ENCODE measurements at regions not wholly inside any gene's neighbourhood (a gene's known extent, or its start where the extent isn't known, plus 50 kb on each side); places are given as distances from the start of the nearest gene placed in this dataset.

DNA sequence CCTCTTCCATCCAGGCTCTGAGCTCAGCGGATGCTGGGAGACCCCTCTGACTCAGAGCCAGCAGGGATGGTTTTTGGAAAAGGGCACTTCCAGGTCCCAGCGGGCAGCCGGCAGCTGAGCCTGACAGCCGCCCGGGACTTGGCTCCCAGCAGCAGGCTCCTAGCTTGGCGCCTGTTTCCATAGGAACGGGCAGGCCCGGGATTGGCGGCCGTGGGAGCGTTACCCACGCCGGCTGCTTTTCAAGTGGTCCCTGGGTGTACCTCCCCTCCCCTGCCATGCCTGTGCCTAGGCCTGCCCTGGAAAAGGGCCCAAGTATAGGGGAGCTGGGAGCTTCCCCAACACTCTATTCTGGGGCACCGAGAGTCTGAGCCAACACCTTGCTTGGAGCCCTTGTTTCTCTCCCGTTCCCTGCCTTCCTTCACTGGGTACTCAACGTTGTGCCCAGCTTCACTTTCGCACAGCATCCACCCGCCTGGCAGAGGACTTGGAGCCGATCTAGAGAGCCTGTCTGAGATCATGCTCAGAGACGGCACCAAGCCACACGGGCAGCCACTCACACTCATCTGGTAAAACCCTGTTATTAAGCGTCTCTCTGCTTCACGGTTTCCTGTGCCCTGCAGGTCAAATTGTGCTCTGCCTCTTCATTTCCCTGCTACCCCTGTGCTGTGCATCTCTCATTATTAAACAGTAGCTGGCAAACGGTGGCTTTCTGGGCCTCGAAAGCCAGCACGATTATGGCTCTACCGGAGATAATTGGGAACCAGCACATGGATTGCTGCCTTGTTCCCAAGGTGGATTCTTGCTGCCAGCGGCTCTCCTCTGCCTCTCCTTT, 521.5 kb downstream of the BCOR start:
- DNase-seq (ENCODE audit: extremely low read depth in 1 of 2, low read depth in 1 of 2): no peak

- DNase-seq (ENCODE audit: extremely low read depth in 1 of 2, low read depth in 1 of 2): no peak
Observed at GRCh38 chrX:39577206-39577984, 520.4 kb downstream of the BCOR start.

GRCh38 chrX:39577985-39578869, 519.5 kb downstream of the BCOR start:
- DNase-seq (ENCODE audit: extremely low read depth in 1 of 2, low read depth in 1 of 2): peak; percentile 29 to 65

GRCh38 chrX:39580043-39580442, 517.7 kb downstream of the BCOR start:
- DNase-seq (ENCODE audit: extremely low read depth in 1 of 2, low read depth in 1 of 2): no peak

DNA sequence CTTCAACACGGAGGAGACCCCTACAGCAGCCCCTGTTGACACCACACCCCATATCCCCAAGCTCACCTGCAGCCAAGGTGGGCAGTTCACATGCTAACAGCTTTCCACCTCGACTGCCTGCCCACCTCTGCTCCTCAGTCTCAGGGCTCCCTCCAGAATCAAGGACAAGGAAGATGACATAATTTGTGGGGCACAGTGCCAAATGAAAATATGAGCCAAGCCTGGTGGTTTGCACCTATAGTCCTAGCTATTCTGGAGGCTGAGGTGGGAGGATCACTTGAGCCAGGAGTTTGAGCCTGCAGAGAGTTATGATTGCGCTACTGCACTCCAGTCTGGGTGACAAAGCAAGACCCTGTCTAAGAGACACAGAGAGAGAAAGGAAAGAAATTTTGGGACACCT, 516.3 kb downstream of the BCOR start:
- DNase-seq (ENCODE audit: extremely low read depth in 1 of 2, low read depth in 1 of 2): no peak

DNA sequence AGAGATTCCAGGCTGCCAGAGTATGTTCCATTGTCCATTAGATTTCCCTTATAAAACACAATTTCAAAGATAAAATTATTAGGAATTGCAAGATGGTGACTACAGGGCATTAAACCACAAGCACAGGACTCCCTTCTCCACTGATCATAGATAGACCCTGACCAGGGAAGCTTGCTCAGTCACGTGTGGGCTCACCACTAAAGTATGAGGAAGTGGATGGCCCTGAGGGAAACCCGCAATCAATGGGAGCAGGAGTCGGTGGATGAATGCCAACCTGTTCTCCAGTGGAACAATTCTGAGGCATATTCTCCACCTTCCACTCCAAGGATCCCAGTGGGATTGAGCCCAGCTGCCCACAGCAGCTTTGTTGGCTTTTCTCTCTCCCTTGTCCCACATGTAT, 515.7 kb downstream of the BCOR start:
- no peak for DNase-seq (ENCODE audit: extremely low read depth in 1 of 2, low read depth in 1 of 2)

- DNase-seq (ENCODE audit: extremely low read depth in 1 of 2, low read depth in 1 of 2): no peak
Observed at GRCh38 chrX:39582976-39583375, 514.8 kb downstream of the BCOR start.

DNA sequence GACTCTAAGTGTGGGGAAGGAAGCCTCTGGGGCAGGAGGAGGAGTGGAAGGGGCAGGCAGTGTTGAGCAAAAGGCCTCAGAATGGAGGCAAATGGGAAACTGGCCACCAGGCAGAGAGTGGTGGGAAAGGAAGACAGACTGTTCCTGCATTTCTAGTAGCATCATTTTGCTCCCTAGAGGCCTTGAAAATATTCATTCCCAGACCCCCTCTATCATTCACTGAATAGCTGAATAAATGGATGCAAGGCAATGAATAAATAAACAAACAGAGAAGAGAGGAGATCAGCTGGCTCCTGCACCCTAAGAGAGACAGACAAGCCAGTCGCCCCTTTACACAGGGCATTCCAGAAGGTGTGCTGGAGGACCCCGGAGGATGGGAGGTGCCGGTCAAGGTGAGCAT, 511.9 kb downstream of the BCOR start:
- DNase-seq (ENCODE audit: extremely low read depth in 1 of 2, low read depth in 1 of 2): no peak

DNA sequence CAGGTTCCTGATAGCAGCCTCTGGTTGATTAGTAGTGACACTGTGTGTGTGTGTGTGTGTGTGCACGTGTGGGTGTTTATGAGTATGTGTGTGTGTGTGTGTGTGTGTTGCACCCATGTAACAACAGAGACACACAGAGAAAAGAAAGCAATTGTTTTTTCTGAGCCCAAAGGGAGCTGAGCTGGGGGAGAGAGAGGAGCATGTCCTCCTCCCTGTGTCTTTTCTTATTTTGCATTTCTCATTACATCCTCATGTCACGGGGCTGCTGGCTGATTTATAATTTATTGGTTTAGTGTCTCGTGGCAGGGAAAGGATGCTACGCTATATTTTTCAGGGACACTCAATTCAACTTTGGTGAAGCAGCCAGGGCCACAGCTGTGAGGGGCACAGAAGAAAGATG, 511.4 kb downstream of the BCOR start:
- no peak for DNase-seq (ENCODE audit: extremely low read depth in 1 of 2, low read depth in 1 of 2)

- DNase-seq (ENCODE audit: extremely low read depth in 1 of 2, low read depth in 1 of 2): no peak
Observed at GRCh38 chrX:39591099-39591498, 506.7 kb downstream of the BCOR start.

DNA sequence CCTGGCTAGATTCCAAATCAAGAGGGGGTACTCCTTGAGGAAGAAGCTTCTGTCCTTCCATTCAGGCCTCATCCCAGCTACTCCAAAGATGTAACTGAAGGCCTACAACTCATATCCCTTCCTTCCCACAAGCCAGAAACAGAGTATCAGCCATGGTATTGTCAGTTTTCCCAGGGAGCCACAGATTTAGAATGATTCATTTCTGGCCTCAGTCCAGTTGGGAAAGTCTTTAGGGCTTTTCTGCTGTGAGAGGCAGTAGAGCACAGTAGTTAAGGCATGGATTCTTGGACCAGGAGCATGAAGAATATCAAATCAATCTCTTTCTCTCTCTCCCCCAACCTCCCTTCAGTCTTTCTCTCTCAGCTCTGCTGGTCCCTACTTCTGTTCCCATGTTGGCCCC, 505.0 kb downstream of the BCOR start:
- DNase-seq (ENCODE audit: extremely low read depth in 1 of 2, low read depth in 1 of 2): no peak

DNA sequence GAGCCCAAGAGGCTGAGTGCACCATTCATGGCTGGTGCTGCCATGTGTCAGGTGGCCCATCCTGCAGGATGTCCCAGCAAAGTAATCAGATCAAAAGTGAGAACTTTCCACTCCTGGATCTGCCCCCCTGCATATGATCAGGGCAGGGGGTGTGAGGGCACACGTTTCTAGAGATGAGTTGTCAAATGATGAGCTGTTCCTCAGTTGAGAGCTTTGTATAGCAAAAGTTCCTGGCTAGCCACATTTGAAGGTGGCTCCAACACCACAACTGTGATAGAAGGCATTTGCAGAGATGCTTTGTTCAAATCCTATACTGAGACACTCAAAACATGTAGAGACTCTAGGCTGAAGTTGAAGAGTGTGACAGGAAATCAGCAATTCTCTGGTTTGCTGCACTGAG, 501.8 kb downstream of the BCOR start:
- no peak for DNase-seq (ENCODE audit: extremely low read depth in 1 of 2, low read depth in 1 of 2)

DNA sequence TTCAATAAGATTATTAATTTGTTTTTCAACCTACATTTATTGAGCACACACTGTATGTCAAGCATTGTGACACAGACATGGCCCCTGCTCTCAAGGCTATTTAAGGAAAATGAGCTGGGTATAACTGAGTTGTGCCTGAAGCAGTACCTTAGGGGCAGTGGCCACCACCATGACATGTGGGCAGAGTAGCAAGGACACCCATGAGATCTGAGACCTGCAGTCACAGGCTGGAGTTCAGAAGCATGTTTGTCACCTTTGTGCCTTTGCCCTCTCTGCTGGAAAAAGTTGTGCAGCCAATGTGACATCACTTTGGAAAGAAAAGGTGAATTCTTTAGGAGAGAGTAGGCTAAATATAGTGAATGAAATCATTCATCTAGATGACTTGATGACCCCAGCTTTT, 501.3 kb downstream of the BCOR start:
- no peak for DNase-seq (ENCODE audit: extremely low read depth in 1 of 2, low read depth in 1 of 2)

GRCh38 chrX:39599339-39599738, 498.4 kb downstream of the BCOR start:
- DNase-seq (ENCODE audit: extremely low read depth in 1 of 2, low read depth in 1 of 2): no peak

DNA sequence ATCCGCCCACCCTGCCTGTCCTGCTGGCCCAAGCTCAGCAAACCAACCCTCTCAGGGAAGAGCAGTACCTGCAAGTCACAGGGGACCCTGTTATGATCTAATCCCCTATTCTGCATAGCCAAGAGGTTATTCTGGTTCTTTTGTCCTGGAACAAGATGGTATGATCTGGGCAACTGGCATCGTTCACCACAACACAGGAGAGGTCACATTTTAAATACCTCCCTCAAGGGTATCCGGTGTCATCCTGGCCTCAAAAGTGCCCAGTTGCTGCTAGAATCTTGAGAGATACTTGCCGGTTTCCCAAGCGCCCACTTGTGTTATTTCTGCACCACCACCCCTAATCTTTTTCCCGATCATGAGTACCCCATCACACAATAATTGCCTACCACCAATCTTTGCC, 497.5 kb downstream of the BCOR start:
- no peak for DNase-seq (ENCODE audit: extremely low read depth in 1 of 2, low read depth in 1 of 2)

- DNase-seq (ENCODE audit: extremely low read depth in 1 of 2, low read depth in 1 of 2): no peak
Observed at GRCh38 chrX:39601231-39602177, 496.3 kb downstream of the BCOR start.

GRCh38 chrX:39602195-39602594, 495.6 kb downstream of the BCOR start:
- DNase-seq (ENCODE audit: extremely low read depth in 1 of 2, low read depth in 1 of 2): no peak

- no peak for DNase-seq (ENCODE audit: extremely low read depth in 1 of 2, low read depth in 1 of 2)
Observed at GRCh38 chrX:39603230-39603629, 494.5 kb downstream of the BCOR start.

DNA sequence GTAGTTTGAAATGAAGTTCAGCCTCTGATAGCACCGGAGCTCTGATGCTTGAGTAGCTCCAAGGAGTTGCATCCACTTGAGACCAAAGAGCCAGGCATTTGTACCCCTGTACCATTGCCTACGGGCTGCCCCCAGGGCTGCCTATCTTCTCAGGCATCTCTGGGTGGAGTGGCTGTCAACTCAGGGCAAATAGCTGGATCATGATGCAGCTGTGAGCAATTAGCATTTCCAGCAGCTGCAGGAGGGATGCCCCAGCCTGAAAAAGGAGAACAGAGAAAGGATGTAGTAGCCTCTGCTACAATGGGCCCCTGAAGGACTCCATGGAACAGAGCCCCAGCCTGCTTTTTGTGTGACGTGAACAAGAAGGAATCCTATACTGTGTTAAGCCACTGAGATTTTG, 492.6 kb downstream of the BCOR start:
- DNase-seq (ENCODE audit: extremely low read depth in 1 of 2, low read depth in 1 of 2): no peak

DNA sequence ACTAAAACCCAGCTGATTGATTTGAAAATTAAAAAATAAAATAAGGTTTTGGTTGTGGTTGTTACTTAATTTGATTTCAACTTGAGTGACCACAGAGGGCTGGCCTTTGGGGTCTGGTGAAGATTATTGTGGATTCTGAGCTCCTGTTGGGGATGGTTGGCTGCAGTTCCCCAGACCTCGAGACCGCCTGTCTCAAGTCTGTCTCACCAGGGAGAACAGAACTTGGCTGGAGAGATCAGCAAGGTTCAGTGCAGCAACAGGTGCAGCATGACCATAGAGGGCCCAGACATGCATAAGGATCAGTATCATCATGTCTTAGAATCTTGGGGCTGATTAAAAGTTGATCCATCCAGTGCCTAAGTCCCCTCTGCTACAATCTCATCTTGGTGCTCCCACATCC, 491.9 kb downstream of the BCOR start:
- no peak for DNase-seq (ENCODE audit: extremely low read depth in 1 of 2, low read depth in 1 of 2)

Measured in stimulated activated CD8-positive, alpha-beta memory T cell treated with anti-CD3 and anti-CD28 coated beads, Interleukin-7, amount 100 ng/mL, for 48 hours (primary cell).